ENCODE measurements at regions not wholly inside any gene's neighbourhood (a gene's known extent, or its start where the extent isn't known, plus 50 kb on each side); places are given as distances from the start of the nearest gene placed in this dataset.

GRCh38 chr6:79775222-79775621 lies 144.1 kb downstream of the SH3BGRL2 start:
- DNase-seq (ENCODE audit: low read depth) = no peak

GRCh38 chr6:79764747-79765146 lies 133.6 kb downstream of the SH3BGRL2 start:
- no peak for DNase-seq (ENCODE audit: low read depth)

DNA sequence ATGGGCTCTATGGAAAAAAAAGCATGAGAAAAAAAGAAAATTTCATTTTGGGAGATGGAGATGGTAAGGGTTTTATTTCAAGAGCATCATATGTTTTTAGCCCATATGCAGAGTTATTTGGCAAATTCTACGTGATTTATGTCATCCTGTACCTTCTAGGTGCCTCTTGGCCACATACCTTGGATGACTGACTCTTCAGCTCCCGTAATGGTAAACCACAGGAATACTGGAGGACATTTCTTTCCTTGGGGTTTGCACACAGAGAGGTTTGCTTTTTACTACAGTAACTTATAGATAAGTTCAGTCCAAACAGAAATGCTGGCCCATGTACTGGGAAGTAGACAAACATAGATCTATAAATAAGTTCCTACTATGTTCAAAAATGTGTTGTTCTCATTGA lies 132.2 kb downstream of the SH3BGRL2 start:
- DNase-seq (ENCODE audit: low read depth) = no peak

- DNase-seq (ENCODE audit: low read depth) = no peak
Observed at GRCh38 chr6:79762370-79762769, 131.2 kb downstream of the SH3BGRL2 start.

DNA sequence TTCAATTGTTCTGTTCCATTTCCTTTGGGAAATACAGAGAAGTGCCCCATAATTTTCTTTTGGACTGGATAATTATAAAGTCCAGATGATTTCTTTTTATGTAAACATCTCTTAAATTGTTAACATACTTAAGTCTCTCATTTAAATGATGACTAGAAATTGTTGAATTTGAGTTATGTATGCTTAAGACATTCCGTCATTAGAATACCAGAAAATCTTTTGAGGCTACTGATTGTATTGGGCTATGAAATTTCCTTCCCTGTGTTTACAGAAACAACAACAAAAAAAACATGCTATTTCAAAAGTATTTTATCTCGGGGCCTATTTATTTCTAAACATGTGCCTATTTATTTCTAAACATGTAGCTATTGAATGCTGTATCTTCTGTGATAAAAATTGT lies 125.4 kb downstream of the SH3BGRL2 start:
- no peak for DNase-seq (ENCODE audit: low read depth)

- DNase-seq (ENCODE audit: low read depth) = no peak
Observed at GRCh38 chr6:79755967-79756366, 124.8 kb downstream of the SH3BGRL2 start.
